IPS-15b (cell line): ENCODE measurements at regions not wholly inside any gene's neighbourhood (a gene's known extent, or its start where the extent isn't known, plus 50 kb on each side); places are given as distances from the start of the nearest gene placed in this dataset.

Experiments
- H3K27me3 ChIP-seq: one replicate; pipeline ENCODE4 v1.6.1; 2013; ENCODE audit warnings: low read length; ENCODE audit not compliant: control insufficient read depth, insufficient read depth
- H3K36me3 ChIP-seq: one replicate; pipeline ENCODE4 v1.6.1; 2013; ENCODE audit warnings: low read length; ENCODE audit not compliant: control insufficient read depth, insufficient read depth
- H3K4me1 ChIP-seq: one replicate; pipeline ENCODE4 v1.6.1; 2013; ENCODE audit warnings: mild to moderate bottlenecking, low read length; ENCODE audit not compliant: control insufficient read depth, insufficient read depth
- H3K4me3 ChIP-seq: one replicate; pipeline ENCODE4 v1.5.1; 2013; ENCODE audit warnings: low read depth, low read length
- H3K9ac ChIP-seq: one replicate; pipeline ENCODE4 v1.6.1; 2013; ENCODE audit warnings: low read depth, mild to moderate bottlenecking, low read length
- H3K9me3 ChIP-seq: one replicate; pipeline ENCODE4 v1.6.1; 2013; ENCODE audit warnings: mild to moderate bottlenecking, low read length; ENCODE audit not compliant: control insufficient read depth, insufficient read depth

- H3K36me3 ChIP-seq, result no peaks in the 10 kb centered on the region
- H3K9ac ChIP-seq, result no peak overlapping the region
- H3K9me3 ChIP-seq, result no peaks in the 10 kb centered on the region
- H3K27me3 ChIP-seq, result no peaks in the 10 kb centered on the region
- H3K4me1 ChIP-seq, result no peaks in the 10 kb centered on the region
- no peak overlapping the region for H3K4me3 ChIP-seq
Observed at GRCh38 chr9:79371948-79372555, 199.7 kb upstream of the TLE4 start.

GRCh38 chr9:79377339-79377855 lies 194.4 kb upstream of the TLE4 start:
- Histone ChIP-seq H3K36me3 (no peaks in the 10 kb centered on the region), H3K27me3 (no peaks in the 10 kb centered on the region), H3K4me3 (no peak overlapping the region), H3K4me1 (peaks cover 6% of the 10 kb centered on the region), H3K9ac (no peak overlapping the region), H3K9me3 (no peaks in the 10 kb centered on the region)

GRCh38 chr9:79378107-79378506 lies 193.7 kb upstream of the TLE4 start:
- no peak overlapping the region for H3K9ac ChIP-seq

GRCh38 chr9:79382044-79382443 lies 189.7 kb upstream of the TLE4 start:
- no peaks in the 10 kb centered on the region for H3K27me3 ChIP-seq
- no peaks in the 10 kb centered on the region for H3K9me3 ChIP-seq
- H3K9ac ChIP-seq, result no peak overlapping the region
- no peaks in the 10 kb centered on the region for H3K36me3 ChIP-seq
- H3K4me1 ChIP-seq, result peaks cover 10% of the 10 kb centered on the region
- H3K4me3 ChIP-seq, result no peak overlapping the region

More at GRCh38 chr9:79378107-79378506, 193.7 kb upstream of the TLE4 start:
- Histone ChIP-seq H3K4me1 (peaks cover 10% of the 10 kb centered on the region), H3K36me3 (no peaks in the 10 kb centered on the region), H3K9me3 (no peaks in the 10 kb centered on the region), H3K27me3 (no peaks in the 10 kb centered on the region), H3K4me3 (no peak overlapping the region)

GRCh38 chr9:79382458-79382857 lies 189.3 kb upstream of the TLE4 start:
- Histone ChIP-seq H3K9me3 (no peaks in the 10 kb centered on the region), H3K4me3 (no peak overlapping the region), H3K36me3 (no peaks in the 10 kb centered on the region), H3K4me1 (peaks cover 7% of the 10 kb centered on the region), H3K27me3 (no peaks in the 10 kb centered on the region), H3K9ac (no peak overlapping the region)

GRCh38 chr9:79383096-79383495 lies 188.7 kb upstream of the TLE4 start:
- Histone ChIP-seq H3K9ac (no peak overlapping the region), H3K4me3 (no peak overlapping the region), H3K9me3 (no peaks in the 10 kb centered on the region), H3K4me1 (peaks cover 6% of the 10 kb centered on the region), H3K36me3 (no peaks in the 10 kb centered on the region), H3K27me3 (no peaks in the 10 kb centered on the region)

GRCh38 chr9:79384091-79384490 lies 187.7 kb upstream of the TLE4 start:
- Histone ChIP-seq H3K36me3 (no peaks in the 10 kb centered on the region), H3K4me1 (peaks cover 6% of the 10 kb centered on the region), H3K9ac (no peak overlapping the region), H3K4me3 (no peak overlapping the region), H3K27me3 (no peaks in the 10 kb centered on the region), H3K9me3 (no peaks in the 10 kb centered on the region)

- Histone ChIP-seq H3K27me3 (no peaks in the 10 kb centered on the region), H3K4me1 (peaks cover 6% of the 10 kb centered on the region), H3K36me3 (no peaks in the 10 kb centered on the region), H3K9ac (no peak overlapping the region), H3K4me3 (no peak overlapping the region), H3K9me3 (no peaks in the 10 kb centered on the region)
Observed at GRCh38 chr9:79384501-79384900, 187.3 kb upstream of the TLE4 start.

GRCh38 chr9:79387101-79387835 lies 184.5 kb upstream of the TLE4 start:
- H3K4me3 ChIP-seq, result no peak overlapping the region
- no peaks in the 10 kb centered on the region for H3K9me3 ChIP-seq
- H3K27me3 ChIP-seq, result no peaks in the 10 kb centered on the region
- H3K36me3 ChIP-seq, result no peaks in the 10 kb centered on the region
- no peak overlapping the region for H3K9ac ChIP-seq
- peaks cover 6% of the 10 kb centered on the region for H3K4me1 ChIP-seq

- Histone ChIP-seq H3K9ac (no peak overlapping the region), H3K4me1 (no peaks in the 10 kb centered on the region), H3K4me3 (no peak overlapping the region), H3K27me3 (no peaks in the 10 kb centered on the region), H3K36me3 (no peaks in the 10 kb centered on the region), H3K9me3 (no peaks in the 10 kb centered on the region)
Observed at GRCh38 chr9:79390077-79390698, 181.6 kb upstream of the TLE4 start.

- no peaks in the 10 kb centered on the region for H3K9me3 ChIP-seq
- H3K9ac ChIP-seq, result no peak overlapping the region
- no peaks in the 10 kb centered on the region for H3K27me3 ChIP-seq
- H3K4me1 ChIP-seq, result peaks cover 2% of the 10 kb centered on the region
- H3K36me3 ChIP-seq, result no peaks in the 10 kb centered on the region
- no peak overlapping the region for H3K4me3 ChIP-seq
Observed at GRCh38 chr9:79390781-79391770, 180.7 kb upstream of the TLE4 start.
